ENCODE measurements at regions not wholly inside any gene's neighbourhood (a gene's known extent, or its start where the extent isn't known, plus 50 kb on each side); places are given as distances from the start of the nearest gene placed in this dataset.

DNA sequence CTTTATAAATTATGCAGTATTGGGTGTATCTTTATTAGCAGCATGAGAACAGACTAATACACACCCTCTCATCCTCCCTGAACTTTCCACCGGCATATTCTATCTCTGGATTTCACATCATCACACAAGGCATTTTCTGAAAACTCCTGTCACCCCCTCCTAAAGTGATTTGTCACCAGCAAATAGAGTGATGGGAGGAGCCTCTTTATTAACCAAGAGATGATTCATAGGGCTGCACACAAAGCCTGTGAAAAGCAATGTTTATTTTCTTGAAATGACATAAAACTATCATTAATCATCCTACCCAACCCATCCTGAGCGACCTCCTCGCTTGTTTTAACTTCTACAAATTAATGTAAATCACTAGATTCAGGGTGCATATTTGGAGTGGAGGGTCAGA, 394.7 kb upstream of the SULF2 start:
- H3K36me3 Mint-ChIP-seq: no peaks in the 10 kb centered on the region
- H3K4me1 Mint-ChIP-seq: no peaks in the 10 kb centered on the region
- no peak overlapping the region for H3K4me3 Mint-ChIP-seq
- no peak overlapping the region for H3K27ac Mint-ChIP-seq
- H3K27me3 Mint-ChIP-seq: peaks cover 6% of the 10 kb centered on the region
- H3K9me3 Mint-ChIP-seq: peaks cover 0 to 2% (median 0%) of the 10 kb centered on the region in 3 donors

GRCh38 chr20:48178633-48179032, 393.4 kb upstream of the SULF2 start:
- no peak overlapping the region for H3K27ac Mint-ChIP-seq
- peaks cover 0 to 2% (median 2%) of the 10 kb centered on the region in 3 donors for H3K9me3 Mint-ChIP-seq
- H3K36me3 Mint-ChIP-seq: no peaks in the 10 kb centered on the region
- H3K27me3 Mint-ChIP-seq: peaks cover 11% of the 10 kb centered on the region
- no peaks in the 10 kb centered on the region for H3K4me1 Mint-ChIP-seq
- no peak overlapping the region for H3K4me3 Mint-ChIP-seq

DNA sequence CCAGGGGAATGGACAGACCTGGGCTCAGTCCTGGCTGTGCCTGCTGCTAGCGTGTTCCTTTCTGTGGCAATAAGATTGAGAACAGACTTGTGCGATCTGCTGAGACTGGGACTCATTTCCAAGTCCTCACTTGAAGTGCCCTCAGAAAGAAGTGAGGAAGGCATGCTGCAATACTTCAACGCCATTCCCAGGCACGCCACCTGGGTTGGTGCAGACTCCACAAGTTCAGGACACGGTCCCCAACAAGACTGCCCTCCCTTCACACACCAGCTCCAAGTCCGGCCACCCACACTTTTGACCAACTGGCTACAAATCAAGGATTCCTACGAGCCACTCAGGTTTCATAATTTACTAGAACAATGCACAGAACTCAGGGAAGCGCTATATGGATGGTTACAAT, 391.8 kb upstream of the SULF2 start:
- H3K27ac Mint-ChIP-seq: no peak overlapping the region
- H3K9me3 Mint-ChIP-seq: peaks cover 0 to 12% (median 2%) of the 10 kb centered on the region in 3 donors
- no peaks in the 10 kb centered on the region for H3K36me3 Mint-ChIP-seq
- no peak overlapping the region for H3K4me3 Mint-ChIP-seq
- no peaks in the 10 kb centered on the region for H3K4me1 Mint-ChIP-seq
- H3K27me3 Mint-ChIP-seq: peaks cover 11% of the 10 kb centered on the region

GRCh38 chr20:48176139-48176538, 390.9 kb upstream of the SULF2 start:
- no peaks in the 10 kb centered on the region for H3K36me3 Mint-ChIP-seq
- no peak overlapping the region for H3K27ac Mint-ChIP-seq
- H3K4me3 Mint-ChIP-seq: no peak overlapping the region
- peaks cover 0 to 12% (median 2%) of the 10 kb centered on the region in 3 donors for H3K9me3 Mint-ChIP-seq
- H3K27me3 Mint-ChIP-seq: peaks cover 11% of the 10 kb centered on the region
- H3K4me1 Mint-ChIP-seq: no peaks in the 10 kb centered on the region

DNA sequence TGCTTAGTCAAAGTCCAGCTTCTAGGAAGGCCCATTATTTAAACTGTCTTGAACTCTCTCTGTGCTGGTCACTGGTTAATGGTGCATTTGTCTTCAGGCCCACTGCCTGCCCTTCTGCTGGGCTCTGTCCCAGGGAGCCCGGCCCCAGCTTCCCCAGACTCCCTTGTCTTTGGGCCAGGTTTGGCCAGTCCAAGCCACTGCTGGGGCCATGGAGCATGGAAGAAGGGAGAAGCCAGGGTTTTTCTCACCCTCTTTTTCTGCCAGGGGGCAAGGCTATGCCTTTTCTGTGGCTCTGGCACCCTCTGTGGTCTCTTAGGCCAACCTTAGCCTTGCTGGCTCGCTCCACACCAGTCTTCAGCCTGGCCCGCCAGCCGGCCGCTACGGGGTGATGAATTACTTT, 390.0 kb upstream of the SULF2 start:
- H3K27ac Mint-ChIP-seq: peak overlapping the region in 1 of 3 donors; percentile 57
- H3K27me3 Mint-ChIP-seq: peaks cover 11% of the 10 kb centered on the region
- no peak overlapping the region for H3K4me3 Mint-ChIP-seq
- H3K36me3 Mint-ChIP-seq: no peaks in the 10 kb centered on the region
- peaks cover 2 to 12% (median 2%) of the 10 kb centered on the region in 3 donors for H3K9me3 Mint-ChIP-seq
- peaks cover 0 to 1% (median 0%) of the 10 kb centered on the region in 3 donors for H3K4me1 Mint-ChIP-seq

DNA sequence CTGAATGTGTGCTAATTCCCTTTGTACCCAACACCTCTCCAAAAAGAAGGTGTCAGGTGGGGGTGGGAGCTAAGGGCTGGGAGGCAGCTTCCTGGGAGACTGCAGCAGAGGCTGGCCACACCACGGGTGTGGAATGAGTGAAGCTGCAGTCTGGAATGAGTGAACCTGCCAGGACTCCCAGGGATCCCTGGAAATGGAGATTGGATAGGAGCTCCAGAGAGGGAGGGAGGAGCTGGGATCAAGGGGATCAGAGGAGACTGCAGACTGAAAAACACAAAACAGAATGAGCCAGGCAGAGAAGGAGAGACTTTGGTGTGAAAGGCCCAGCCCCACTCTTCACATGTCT, 387.0 kb upstream of the SULF2 start:
- Mint-ChIP-seq H3K4me1 (peaks cover 0 to 1% (median 0%) of the 10 kb centered on the region in 3 donors), H3K4me3 (peak overlapping the region in 1 of 4 donors; percentile 45), H3K36me3 (no peaks in the 10 kb centered on the region), H3K9me3 (peaks cover 0 to 12% (median 2%) of the 10 kb centered on the region in 3 donors), H3K27me3 (peaks cover 9% of the 10 kb centered on the region), H3K27ac (no peak overlapping the region)

- peaks cover 0 to 1% (median 0%) of the 10 kb centered on the region in 3 donors for H3K4me1 Mint-ChIP-seq
- H3K36me3 Mint-ChIP-seq: no peaks in the 10 kb centered on the region
- peaks cover 5% of the 10 kb centered on the region for H3K27me3 Mint-ChIP-seq
- no peak overlapping the region for H3K4me3 Mint-ChIP-seq
- H3K27ac Mint-ChIP-seq: no peak overlapping the region
- peaks cover 0 to 12% (median 2%) of the 10 kb centered on the region in 3 donors for H3K9me3 Mint-ChIP-seq
These were observed 386.5 kb upstream of the SULF2 start for GRCh38 chr20:48171626-48172356.

DNA sequence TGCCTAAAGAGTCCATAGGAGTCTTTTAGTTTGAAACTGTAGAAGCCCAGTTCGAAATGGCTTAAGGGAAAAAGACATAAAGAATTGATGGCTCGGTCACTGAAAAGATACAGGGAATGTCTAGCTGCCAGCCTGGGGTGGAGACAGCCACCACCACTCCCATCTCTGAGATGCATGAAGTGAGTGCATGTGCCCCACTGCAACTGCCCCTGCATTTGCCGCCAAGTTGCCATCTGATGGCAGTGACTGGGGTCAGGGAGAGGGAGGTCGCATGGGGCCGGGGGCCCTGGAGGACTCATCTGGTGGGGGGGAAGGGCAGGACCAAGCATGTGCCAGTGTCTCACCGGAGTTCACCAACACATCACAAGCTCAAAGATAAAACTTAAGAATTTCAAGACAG, 385.8 kb upstream of the SULF2 start:
- Mint-ChIP-seq H3K36me3 (no peaks in the 10 kb centered on the region), H3K9me3 (peaks cover 0 to 12% (median 2%) of the 10 kb centered on the region in 3 donors), H3K27me3 (peaks cover 5% of the 10 kb centered on the region), H3K4me3 (no peak overlapping the region), H3K4me1 (peaks cover 0 to 1% (median 0%) of the 10 kb centered on the region in 3 donors), H3K27ac (no peak overlapping the region)

- no peak overlapping the region for H3K4me3 Mint-ChIP-seq
- peaks cover 0 to 12% (median 2%) of the 10 kb centered on the region in 3 donors for H3K9me3 Mint-ChIP-seq
- H3K36me3 Mint-ChIP-seq: no peaks in the 10 kb centered on the region
- peaks cover 6% of the 10 kb centered on the region for H3K27me3 Mint-ChIP-seq
- H3K27ac Mint-ChIP-seq: no peak overlapping the region
- H3K4me1 Mint-ChIP-seq: peaks cover 0 to 1% (median 0%) of the 10 kb centered on the region in 3 donors
These were observed 385.3 kb upstream of the SULF2 start for GRCh38 chr20:48170625-48171024.

GRCh38 chr20:48169650-48170225, 384.5 kb upstream of the SULF2 start:
- Mint-ChIP-seq H3K4me3 (no peak overlapping the region), H3K27ac (no peak overlapping the region), H3K36me3 (no peaks in the 10 kb centered on the region), H3K27me3 (peaks cover 10% of the 10 kb centered on the region), H3K4me1 (peaks cover 0 to 1% (median 0%) of the 10 kb centered on the region in 3 donors), H3K9me3 (peaks cover 0 to 12% (median 2%) of the 10 kb centered on the region in 3 donors)

GRCh38 chr20:48166082-48166835, 381.0 kb upstream of the SULF2 start:
- Mint-ChIP-seq H3K27me3 (peaks cover 12% of the 10 kb centered on the region), H3K9me3 (peaks cover 0 to 2% (median 0%) of the 10 kb centered on the region in 3 donors), H3K4me1 (peaks cover 0 to 3% (median 0%) of the 10 kb centered on the region in 3 donors), H3K36me3 (no peaks in the 10 kb centered on the region), H3K4me3 (no peak overlapping the region), H3K27ac (no peak overlapping the region)

GRCh38 chr20:48165401-48165685, 380.1 kb upstream of the SULF2 start:
- no peaks in the 10 kb centered on the region for H3K36me3 Mint-ChIP-seq
- peaks cover 0 to 2% (median 0%) of the 10 kb centered on the region in 3 donors for H3K9me3 Mint-ChIP-seq
- H3K4me3 Mint-ChIP-seq: no peak overlapping the region
- H3K27me3 Mint-ChIP-seq: peaks cover 12% of the 10 kb centered on the region
- no peak overlapping the region for H3K27ac Mint-ChIP-seq
- H3K4me1 Mint-ChIP-seq: peaks cover 0 to 1% (median 0%) of the 10 kb centered on the region in 3 donors

- Mint-ChIP-seq H3K36me3 (no peaks in the 10 kb centered on the region), H3K27me3 (peaks cover 13% of the 10 kb centered on the region), H3K9me3 (peaks cover 0 to 2% (median 0%) of the 10 kb centered on the region in 3 donors), H3K4me1 (peaks cover 0 to 1% (median 0%) of the 10 kb centered on the region in 3 donors), H3K4me3 (no peak overlapping the region), H3K27ac (no peak overlapping the region)
These were observed 379.5 kb upstream of the SULF2 start for GRCh38 chr20:48164566-48165400.

- peaks cover 1% of the 10 kb centered on the region for H3K36me3 Mint-ChIP-seq
- peaks cover 0 to 4% (median 0%) of the 10 kb centered on the region in 3 donors for H3K4me1 Mint-ChIP-seq
- peaks cover 0 to 2% (median 0%) of the 10 kb centered on the region in 3 donors for H3K9me3 Mint-ChIP-seq
- no peak overlapping the region for H3K4me3 Mint-ChIP-seq
- peaks cover 16% of the 10 kb centered on the region for H3K27me3 Mint-ChIP-seq
- no peak overlapping the region for H3K27ac Mint-ChIP-seq
These were observed 378.8 kb upstream of the SULF2 start for GRCh38 chr20:48164034-48164433.

Measured in IgD-negative memory B cell (primary cell).